Neural cell (in vitro differentiated cells): ENCODE measurements at regions not wholly inside any gene's neighbourhood (a gene's known extent, or its start where the extent isn't known, plus 50 kb on each side); places are given as distances from the start of the nearest gene placed in this dataset.

ENCODE experiments used
- H2AFZ ChIP-seq: fragments of 200-600, 300-800 bp; sonication (generic), shearing (Covaris generic); 2 replicates; pipeline ENCODE4 v1.6.0; 2014; ENCODE audit warnings: low read depth, mild to moderate bottlenecking, antibody characterized with exemption, low read length, moderate library complexity
- H3F3A ChIP-seq: fragments of 200-600 bp; shearing (Covaris generic); 2 replicates; pipeline ENCODE4 v1.6.1; 2016; ENCODE audit warnings: mild to moderate bottlenecking, moderate library complexity, mixed read lengths, antibody characterized with exemption, low read length; ENCODE audit not compliant: insufficient read depth, poor library complexity, severe bottlenecking
- H3K27ac ChIP-seq: fragments of 200-600, 300-800 bp; sonication (generic), shearing (Covaris generic); 2 replicates; pipeline ENCODE4 v1.5.1; 2014; ENCODE audit warnings: mild to moderate bottlenecking, low read length, moderate library complexity
- H3K27me3 ChIP-seq: fragments of 300-800, 200-600 bp; sonication (generic), shearing (Covaris generic); 2 replicates; pipeline ENCODE4 v1.6.0; 2014; ENCODE audit warnings: mild to moderate bottlenecking, low read depth, low read length, moderate library complexity; ENCODE audit not compliant: insufficient read depth
- H3K36me3 ChIP-seq: fragments of 300-800, 200-600 bp; sonication (generic), shearing (Covaris generic); 2 replicates; pipeline ENCODE4 v1.5.1; 2014; ENCODE audit warnings: mild to moderate bottlenecking, antibody characterized with exemption, low read length, moderate library complexity; ENCODE audit not compliant: insufficient read depth
- H3K4me2 ChIP-seq: fragments of 300-800, 200-600 bp; sonication (generic), shearing (Covaris generic); 2 replicates; pipeline ENCODE4 v1.6.0; 2014; ENCODE audit warnings: mild to moderate bottlenecking, low read length
- H3K4me3 ChIP-seq: fragments of 300-800, 200-600 bp; sonication (generic), shearing (Covaris generic); 2 replicates; pipeline ENCODE4 v1.5.1; 2014; ENCODE audit warnings: mild to moderate bottlenecking, low read length, moderate library complexity
- H3K79me2 ChIP-seq: fragments of 200-600 bp; shearing (Covaris generic); replicated peaks from 2 replicates; pipeline ENCODE4 v1.6.0; 2014; ENCODE audit warnings: mild to moderate bottlenecking, low read length, moderate library complexity; ENCODE audit not compliant: insufficient read depth
- H3K9ac ChIP-seq: fragments of 300-800, 200-600 bp; sonication (generic), shearing (Covaris generic); 2 replicates; pipeline ENCODE4 v1.6.1; 2016; ENCODE audit warnings: mild to moderate bottlenecking, low read length, mixed read lengths
- H3K9me2 ChIP-seq: fragments of 200-600 bp; shearing (Covaris generic); 2 replicates; pipeline ENCODE4 v1.6.1; 2016; ENCODE audit warnings: mild to moderate bottlenecking, low read length, mixed read lengths; ENCODE audit not compliant: insufficient read depth
- H3K9me3 ChIP-seq: fragments of 200-600, 300-800 bp; sonication (generic), shearing (Covaris generic); 2 replicates; pipeline ENCODE4 v1.6.1; 2016; ENCODE audit warnings: mild to moderate bottlenecking, mixed run types, low read length, moderate library complexity, mixed read lengths
- H4K20me1 ChIP-seq: fragments of 200-600 bp; shearing (Covaris generic); 2 replicates; pipeline ENCODE4 v1.6.1; 2016; ENCODE audit warnings: mild to moderate bottlenecking, mixed run types; ENCODE audit not compliant: insufficient read depth
- CTCF ChIP-seq: fragments of 450-650 bp; IDR thresholded peaks from 2 replicates; pipeline ENCODE4 v1.5.1; 2014; ENCODE audit warnings: antibody characterized with exemption, mild to moderate bottlenecking, moderate library complexity; ENCODE audit not compliant: poor library complexity, severe bottlenecking
- EP300 ChIP-seq: fragments of 450-650 bp; conservative IDR thresholded peaks from 2 replicates; pipeline ENCODE4 v1.6.1; 2014; ENCODE audit warnings: antibody characterized with exemption, mild to moderate bottlenecking, moderate library complexity; ENCODE audit not compliant: poor library complexity, severe bottlenecking
- EZH2 ChIP-seq: fragments of 200-600, 300-800 bp; shearing (Covaris generic), sonication (generic); IDR thresholded peaks from 2 replicates; pipeline ENCODE4 v1.6.1; 2014; ENCODE audit warnings: antibody characterized with exemption, low read length, borderline replicate concordance, mild to moderate bottlenecking; ENCODE audit not compliant: insufficient read depth, poor library complexity, severe bottlenecking
- MXI1 ChIP-seq: fragments of 450-650 bp; conservative IDR thresholded peaks from 2 replicates; pipeline ENCODE4 v1.6.1; 2014; ENCODE audit warnings: antibody characterized with exemption, mild to moderate bottlenecking; ENCODE audit not compliant: poor library complexity, severe bottlenecking
- POLR2AphosphoS5 ChIP-seq: IDR thresholded peaks from 2 replicates; pipeline ENCODE4 v1.6.1; 2012
- RAD21 ChIP-seq: fragments of 450-650 bp; conservative IDR thresholded peaks from 2 replicates; pipeline ENCODE4 v1.6.1; 2014; ENCODE audit warnings: antibody characterized with exemption, mild to moderate bottlenecking, moderate library complexity
- REST ChIP-seq: IDR thresholded peaks from 2 replicates; pipeline ENCODE4 v1.6.1; 2012; ENCODE audit warnings: borderline replicate concordance
- SMC3 ChIP-seq: fragments of 450-650 bp; conservative IDR thresholded peaks from 2 replicates; pipeline ENCODE4 v1.6.1; 2014; ENCODE audit warnings: antibody characterized with exemption, mild to moderate bottlenecking, moderate library complexity; ENCODE audit not compliant: poor library complexity
- TAF1 ChIP-seq: IDR thresholded peaks from 2 replicates; pipeline ENCODE4 v1.6.1; 2012; ENCODE audit warnings: low read depth

- H3K27ac ChIP-seq: peak overlapping the region; percentile 94
- TF ChIP-seq POLR2AphosphoS5 (peak; percentile 59), TAF1 (no peak), SMC3 (peak; percentile 51), RAD21 (peak; percentile 53), EP300 (peak; percentile 68), CTCF (no peak), EZH2 (no peak), REST (peak; percentile 61), MXI1 (no peak)
These were observed 310.2 kb downstream of the ASMT start for GRCh38 chrX:1925053-1925481.

GRCh38 chrX:1928805-1929204, 313.9 kb downstream of the ASMT start:
- H3K9me2 ChIP-seq: no peaks in the 10 kb centered on the region
- no peak overlapping the region for H3K4me2 ChIP-seq
- no peaks in the 10 kb centered on the region for H4K20me1 ChIP-seq
- H3K27ac ChIP-seq: no peak overlapping the region
- TF ChIP-seq CTCF: no peak
- TF ChIP-seq EZH2: no peak
- no peak for TF ChIP-seq EP300
- no peak for TF ChIP-seq REST
- H3K9me3 ChIP-seq: no peaks in the 10 kb centered on the region
- no peaks in the 10 kb centered on the region for H3K27me3 ChIP-seq
- H3F3A ChIP-seq: peaks cover 3% of the 10 kb centered on the region
- no peaks in the 10 kb centered on the region for H3K79me2 ChIP-seq
- H3K9ac ChIP-seq: no peak overlapping the region
- no peak overlapping the region for H3K4me3 ChIP-seq
- H2AFZ ChIP-seq: no peak overlapping the region
- no peaks in the 10 kb centered on the region for H3K36me3 ChIP-seq

More at GRCh38 chrX:1925053-1925481, 310.2 kb downstream of the ASMT start:
- Histone ChIP-seq H3K79me2 (no peaks in the 10 kb centered on the region), H3K9me3 (no peaks in the 10 kb centered on the region), H4K20me1 (no peaks in the 10 kb centered on the region), H3K9me2 (no peaks in the 10 kb centered on the region), H3K36me3 (no peaks in the 10 kb centered on the region), H3K9ac (peak overlapping the region; percentile 70), H3K27me3 (no peaks in the 10 kb centered on the region), H3K4me2 (peak overlapping the region; percentile 15), H3F3A (peaks cover 3% of the 10 kb centered on the region), H2AFZ (peak overlapping the region; percentile 3), H3K4me3 (peak overlapping the region; percentile 57)
